Neutrophil (primary cell): ENCODE measurements at regions not wholly inside any gene's neighbourhood (a gene's known extent, or its start where the extent isn't known, plus 50 kb on each side); places are given as distances from the start of the nearest gene placed in this dataset.

Experiments used
- H3K27ac ChIP-seq: fragments of 200-600 bp; sonication (generic); 2 replicates; pipeline ENCODE4 v1.5.1; 2016; ENCODE audit warnings: mild to moderate bottlenecking, moderate library complexity
- H3K27me3 ChIP-seq: fragments of 200-600 bp; sonication (generic); 2 replicates; pipeline ENCODE4 v1.6.0; 2016; ENCODE audit warnings: mild to moderate bottlenecking
- H3K36me3 ChIP-seq: fragments of 200-600 bp; sonication (generic); 2 replicates; pipeline ENCODE4 v1.5.1; 2017
- H3K4me1 ChIP-seq, 2 experiments: fragments of 200-600 bp in 1 of 2; sonication (generic) in 1 of 2; 1 replicate in 1 of 2; 2 replicates in 1 of 2; pipeline versions ENCODE4 v1.5.1 to v1.6.1; 2013 to 2016; ENCODE audit warnings: low read depth in 1 of 2, low read length in 1 of 2, mild to moderate bottlenecking in 1 of 2, moderate library complexity in 1 of 2; ENCODE audit not compliant: control insufficient read depth in 1 of 2, insufficient read depth in 1 of 2
- H3K4me3 ChIP-seq, 2 experiments: fragments of 200-600 bp in 1 of 2; sonication (generic) in 1 of 2; 1 replicate in 1 of 2; 2 replicates in 1 of 2; pipeline ENCODE4 v1.5.1; 2013 to 2016; ENCODE audit warnings: low read depth in 1 of 2, low read length in 1 of 2, mild to moderate bottlenecking in 1 of 2, moderate library complexity in 1 of 2
- H3K9me3 ChIP-seq: fragments of 200-600 bp; sonication (generic); 2 replicates; pipeline ENCODE4 v1.5.1; 2016
- CTCF ChIP-seq: fragments of 200-600 bp; sonication (generic); IDR thresholded peaks from 2 replicates; pipeline ENCODE4 v1.5.1; 2016; ENCODE audit warnings: antibody characterized with exemption

GRCh38 chr2:236657215-236657614 is 87.6 kb downstream of the ACKR3 start:
- no peaks in the 10 kb centered on the region for H3K4me1 ChIP-seq
- peaks cover 47% of the 10 kb centered on the region for H3K27me3 ChIP-seq
- no peak for TF ChIP-seq CTCF
- H3K27ac ChIP-seq, result no peak overlapping the region
- no peaks in the 10 kb centered on the region for H3K36me3 ChIP-seq
- H3K9me3 ChIP-seq, result no peaks in the 10 kb centered on the region
- H3K4me3 ChIP-seq, result no peak overlapping the region

GRCh38 chr2:236657801-236658200 is 88.2 kb downstream of the ACKR3 start:
- no peaks in the 10 kb centered on the region for H3K4me1 ChIP-seq
- no peaks in the 10 kb centered on the region for H3K9me3 ChIP-seq
- H3K27me3 ChIP-seq, result peaks cover 51% of the 10 kb centered on the region
- TF ChIP-seq CTCF, result no peak
- no peaks in the 10 kb centered on the region for H3K36me3 ChIP-seq
- no peak overlapping the region for H3K27ac ChIP-seq
- no peak overlapping the region for H3K4me3 ChIP-seq

GRCh38 chr2:236658974-236659757 is 89.5 kb downstream of the ACKR3 start:
- no peaks in the 10 kb centered on the region for H3K36me3 ChIP-seq
- no peak overlapping the region for H3K4me3 ChIP-seq
- H3K4me1 ChIP-seq, result no peaks in the 10 kb centered on the region
- TF ChIP-seq CTCF, result no peak
- no peaks in the 10 kb centered on the region for H3K9me3 ChIP-seq
- peaks cover 55% of the 10 kb centered on the region for H3K27me3 ChIP-seq
- H3K27ac ChIP-seq, result no peak overlapping the region

- H3K4me3 ChIP-seq, result no peak overlapping the region
- no peaks in the 10 kb centered on the region for H3K9me3 ChIP-seq
- H3K27ac ChIP-seq, result no peak overlapping the region
- H3K4me1 ChIP-seq, result no peaks in the 10 kb centered on the region
- H3K36me3 ChIP-seq, result no peaks in the 10 kb centered on the region
- H3K27me3 ChIP-seq, result peaks cover 52% of the 10 kb centered on the region
- TF ChIP-seq CTCF, result no peak
Observed at GRCh38 chr2:236659758-236660150, 90.1 kb downstream of the ACKR3 start.

- H3K4me1 ChIP-seq, result no peaks in the 10 kb centered on the region
Observed at GRCh38 chr2:236661061-236661761, 91.6 kb downstream of the ACKR3 start.

More at GRCh38 chr2:236661061-236661761, 91.6 kb downstream of the ACKR3 start:
- Histone ChIP-seq H3K9me3 (no peaks in the 10 kb centered on the region), H3K4me3 (no peak overlapping the region), H3K36me3 (no peaks in the 10 kb centered on the region), H3K27me3 (peaks cover 50% of the 10 kb centered on the region), H3K27ac (no peak overlapping the region)
- no peak for TF ChIP-seq CTCF
